Testis (tissue), 2 donors: ENCODE measurements at regions not wholly inside any gene's neighbourhood (a gene's known extent, or its start where the extent isn't known, plus 50 kb on each side); places are given as distances from the start of the nearest gene placed in this dataset.

Experiments used
- CTCF ChIP-seq, 3 experiments: fragments of 450-650 bp in 2 of 3; fragments of 200-600 bp in 1 of 3; sonication (generic) in 1 of 3; IDR thresholded peaks; one replicate each; pipeline ENCODE4 v1.5.1; 2016 to 2019; ENCODE audit warnings: antibody characterized with exemption in 3 of 3, mild to moderate bottlenecking in 2 of 3, moderate library complexity in 1 of 3
- POLR2A ChIP-seq: fragments of 450-650 bp; IDR thresholded peaks from one replicate; pipeline ENCODE4 v1.6.1; 2017; ENCODE audit warnings: antibody characterized with exemption, mild to moderate bottlenecking, moderate library complexity

DNA sequence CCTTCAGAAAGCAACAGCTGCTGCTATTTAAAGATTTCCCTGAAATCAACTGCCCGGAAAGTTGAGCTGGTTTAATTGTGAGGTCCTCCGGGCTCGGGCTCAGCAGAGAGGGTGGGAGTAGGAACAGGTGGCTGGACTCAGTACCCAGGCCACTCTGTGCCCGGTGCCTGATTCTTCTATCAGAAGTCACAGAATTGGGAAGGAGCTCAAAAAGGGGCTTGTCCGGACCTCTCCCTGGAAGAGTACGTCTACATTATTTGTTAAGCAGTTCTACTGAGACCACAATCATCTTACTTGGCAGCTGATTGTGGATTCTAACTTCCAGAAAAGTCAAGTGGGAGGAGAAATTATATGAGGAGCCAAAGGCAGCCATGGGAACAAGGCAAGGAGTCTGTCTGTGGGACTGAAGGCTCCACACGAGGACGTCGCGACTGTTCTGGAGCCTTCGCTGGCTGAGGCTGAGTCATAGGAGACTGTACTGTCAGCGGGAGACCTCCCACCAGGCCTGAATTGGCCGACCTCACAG, 91.7 kb upstream of the ANKRD10 start:
- no peak for TF ChIP-seq CTCF (IDR thresholded peaks at IDR 0.05)
- TF ChIP-seq POLR2A, result no peak
